GM19324 (cell line): ENCODE measurements at regions not wholly inside any gene's neighbourhood (a gene's known extent, or its start where the extent isn't known, plus 50 kb on each side); places are given as distances from the start of the nearest gene placed in this dataset.

Experiments
- ATAC-seq: cut with Tn5 transposase; IDR thresholded peaks from one replicate; pipeline ENCODE4 v1.9.1; 2021; ENCODE audit warnings: mild to moderate bottlenecking, moderate library complexity; ENCODE audit not compliant: unreplicated experiment, low FRiP score

DNA sequence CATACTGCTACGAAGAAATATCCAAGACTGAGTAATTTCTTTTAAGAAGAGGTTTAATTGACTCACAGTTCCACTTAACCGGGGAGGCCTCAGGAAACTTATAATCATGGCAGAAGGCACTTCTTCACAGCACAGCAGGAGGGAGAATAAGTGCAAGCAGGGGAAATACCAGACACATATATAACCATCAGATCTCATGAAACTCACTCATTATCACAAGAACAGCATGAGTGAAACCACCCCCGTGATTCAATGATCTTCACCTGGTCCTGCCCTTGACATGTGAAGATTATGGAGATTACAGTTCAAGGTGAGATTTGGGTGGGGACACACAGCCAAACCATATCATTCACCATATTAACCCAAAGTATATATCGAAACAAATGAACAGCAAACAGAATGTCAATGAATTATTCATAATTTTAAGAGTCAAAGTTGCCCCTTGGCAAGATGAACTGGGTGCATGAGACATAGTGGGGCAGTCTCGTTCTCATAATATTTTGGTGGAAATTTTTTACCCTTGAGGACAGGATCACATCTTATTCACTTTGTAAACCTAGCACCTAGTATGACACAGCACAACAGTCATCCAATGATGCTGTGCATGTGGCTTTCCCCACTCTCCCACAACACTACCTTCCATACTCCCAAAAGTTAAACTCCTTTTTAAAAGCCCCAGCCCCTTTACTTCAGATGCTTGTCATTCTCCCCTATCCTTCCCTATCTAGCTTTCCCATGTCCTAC, 425.3 kb downstream of the ZEB2 start:
- ATAC-seq, result no peak

DNA sequence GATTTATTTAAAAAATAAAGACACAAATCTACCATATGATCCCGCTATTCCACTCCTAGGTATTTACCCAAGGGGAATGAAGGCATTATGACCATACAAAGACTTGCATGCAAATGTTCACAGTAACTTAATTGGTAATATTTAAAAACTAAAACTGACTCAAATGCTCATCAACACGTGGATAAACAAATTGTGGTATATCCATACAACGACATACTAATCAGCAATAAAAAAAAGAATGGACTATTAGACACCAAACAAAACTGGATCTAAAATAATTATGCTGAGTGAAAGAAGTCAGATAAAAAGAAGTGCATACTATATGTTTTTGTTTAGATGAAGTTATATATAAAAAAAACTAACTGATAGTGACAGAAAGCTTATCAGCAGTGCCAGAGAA, 428.3 kb downstream of the ZEB2 start:
- no peak for ATAC-seq

- ATAC-seq, result no peak
Measured at GRCh38 chr2:144088863-144089262, 431.1 kb downstream of the ZEB2 start.

DNA sequence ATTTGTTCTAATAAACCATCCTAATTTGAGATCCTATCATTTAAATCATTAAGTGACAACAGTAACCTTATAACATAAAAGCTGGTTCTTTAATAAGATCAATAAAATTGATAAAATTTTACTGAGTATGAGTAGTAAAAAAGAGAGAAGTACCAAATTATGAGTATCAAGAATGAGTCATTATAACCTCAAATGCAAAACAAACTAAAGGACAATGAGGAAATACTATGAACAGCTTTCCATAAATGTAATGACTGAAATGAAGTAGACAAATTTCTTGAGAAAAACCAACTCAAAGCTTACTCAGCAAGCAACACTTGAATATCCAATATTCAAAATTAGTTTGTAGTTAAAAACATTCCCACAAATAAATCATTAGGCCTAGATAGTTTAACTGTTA, 433.0 kb downstream of the ZEB2 start:
- no peak for ATAC-seq

GRCh38 chr2:144085016-144085415, 434.9 kb downstream of the ZEB2 start:
- no peak for ATAC-seq

DNA sequence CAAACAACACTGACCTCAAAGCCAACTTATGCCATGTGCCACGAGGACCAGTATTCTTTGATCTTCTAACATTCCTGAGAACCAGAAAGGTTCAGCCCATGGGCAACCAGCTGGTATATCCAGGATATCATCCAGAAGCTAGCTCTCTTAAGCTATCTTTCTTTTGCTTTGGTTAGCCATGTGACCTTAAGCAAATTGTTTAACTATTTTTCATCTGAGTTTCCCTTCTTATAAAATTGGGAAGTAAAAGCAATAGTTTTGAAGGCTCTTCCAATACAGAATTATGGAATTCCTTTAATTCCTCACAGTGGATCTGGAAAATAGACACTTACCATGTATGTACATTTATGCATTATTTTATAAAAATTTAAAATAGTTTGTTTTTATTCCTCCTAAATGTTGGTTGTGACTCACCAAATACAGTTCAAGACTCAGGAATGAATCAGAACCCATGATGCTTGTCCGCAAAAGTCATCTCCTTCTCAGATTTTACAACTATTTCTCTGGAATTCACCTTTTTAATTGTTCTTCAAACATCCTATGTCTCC, 435.7 kb downstream of the ZEB2 start:
- no peak for ATAC-seq

GRCh38 chr2:144083211-144083610, 436.7 kb downstream of the ZEB2 start:
- no peak for ATAC-seq

- ATAC-seq, result no peak
Measured at GRCh38 chr2:144082777-144083176, 437.1 kb downstream of the ZEB2 start.

DNA sequence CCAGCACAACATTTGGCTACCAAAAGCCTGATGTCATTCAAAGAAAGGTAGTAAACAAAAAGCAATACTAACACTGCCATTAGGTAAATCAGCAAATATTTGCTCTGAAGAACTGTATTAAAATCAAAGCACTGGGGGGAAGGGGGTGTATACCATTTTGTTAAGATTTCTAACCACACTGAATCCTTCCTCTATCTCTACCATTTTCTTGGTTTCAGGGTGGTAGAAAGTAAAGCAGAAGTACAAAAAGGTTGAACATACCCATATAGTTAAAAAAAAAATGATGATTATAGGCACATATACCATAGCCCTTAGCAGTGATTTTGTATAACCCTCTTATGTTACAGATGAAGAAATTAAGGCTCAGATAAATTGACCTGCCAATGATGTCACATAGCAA, 437.6 kb downstream of the ZEB2 start:
- no peak for ATAC-seq

- no peak for ATAC-seq
Measured at GRCh38 chr2:144081272-144081671, 438.6 kb downstream of the ZEB2 start.

DNA sequence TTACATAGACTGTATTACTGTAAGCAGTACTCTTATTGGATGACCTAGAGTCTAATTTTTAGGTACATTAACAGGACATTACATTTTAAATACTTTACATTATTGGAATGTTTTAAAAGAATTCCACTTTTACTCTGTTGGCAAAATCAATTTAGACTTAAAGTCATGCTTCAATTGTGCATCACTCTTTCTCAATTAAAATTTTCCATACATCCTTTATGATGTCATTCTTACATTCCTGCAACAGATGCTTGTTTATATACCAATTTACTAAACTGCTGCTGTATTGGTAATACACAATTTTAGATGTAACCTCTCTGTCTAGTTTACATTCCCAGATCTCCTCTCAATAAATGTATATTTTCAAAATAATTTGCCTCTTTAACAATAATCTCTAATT, 440.1 kb downstream of the ZEB2 start:
- ATAC-seq, result no peak

- no peak for ATAC-seq
Measured at GRCh38 chr2:144078802-144079724, 440.9 kb downstream of the ZEB2 start.

- no peak for ATAC-seq
Measured at GRCh38 chr2:144078106-144078505, 441.8 kb downstream of the ZEB2 start.

DNA sequence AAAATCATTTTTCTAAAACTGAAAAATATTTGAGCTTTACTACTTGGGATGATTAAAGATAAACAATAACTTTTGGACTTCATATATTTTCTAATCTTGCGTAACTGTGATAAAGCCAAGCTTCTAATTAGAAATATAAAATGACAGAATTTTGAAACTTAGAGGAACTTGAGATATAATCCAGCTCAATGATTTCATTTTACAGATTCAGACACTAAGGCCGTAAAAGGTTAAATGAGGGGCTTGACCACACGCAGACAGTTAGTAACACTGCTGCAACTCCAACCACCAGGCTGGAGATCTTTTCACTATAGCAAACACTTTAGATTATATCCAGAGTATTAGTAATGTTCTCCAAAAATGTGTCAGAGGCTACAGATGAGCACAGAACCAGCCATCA, 445.5 kb downstream of the ZEB2 start:
- no peak for ATAC-seq

GRCh38 chr2:144071461-144071860, 448.5 kb downstream of the ZEB2 start:
- no peak for ATAC-seq

- ATAC-seq, result no peak
Measured at GRCh38 chr2:144067506-144067905, 452.4 kb downstream of the ZEB2 start.

DNA sequence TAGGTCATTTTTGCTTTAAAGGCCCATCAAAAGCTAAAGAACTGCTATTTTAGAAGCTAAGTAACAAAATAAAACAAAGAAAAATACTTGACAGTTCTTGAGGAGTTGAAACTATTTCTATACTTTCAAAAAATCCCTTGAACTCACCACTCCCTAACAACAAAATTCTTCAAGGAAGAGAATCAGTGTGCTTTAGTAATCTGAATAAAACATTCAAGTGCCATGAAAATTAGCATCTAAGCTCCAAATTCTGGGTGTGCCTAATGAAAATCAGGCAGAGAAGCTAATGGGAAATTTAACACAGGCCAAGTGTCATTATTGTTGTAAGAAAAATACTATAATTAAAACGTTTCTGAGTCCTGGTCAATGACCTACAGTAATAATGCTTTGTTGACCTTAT, 456.3 kb downstream of the ZEB2 start:
- ATAC-seq, result no peak

GRCh38 chr2:144054911-144055310, 465.0 kb downstream of the ZEB2 start:
- no peak for ATAC-seq

DNA sequence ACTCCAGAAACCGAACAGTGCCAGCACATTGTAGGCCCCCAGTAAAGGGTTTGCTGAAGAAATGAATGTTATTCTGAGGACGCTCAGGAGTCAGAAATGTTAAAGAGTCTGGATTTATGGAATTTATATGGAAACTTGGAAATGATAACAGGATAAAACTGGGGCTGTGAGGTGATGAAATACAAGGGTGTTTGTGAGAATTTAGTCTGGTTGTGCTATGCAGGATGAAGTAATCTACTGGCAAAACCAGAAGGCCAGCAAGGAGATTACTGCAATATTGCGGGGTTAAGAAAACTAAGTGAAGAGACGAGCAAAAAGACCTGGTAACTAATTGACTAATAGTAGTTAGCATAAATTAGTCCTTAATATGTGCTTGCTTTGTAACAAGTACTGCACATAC, 467.8 kb downstream of the ZEB2 start:
- ATAC-seq, result no peak

DNA sequence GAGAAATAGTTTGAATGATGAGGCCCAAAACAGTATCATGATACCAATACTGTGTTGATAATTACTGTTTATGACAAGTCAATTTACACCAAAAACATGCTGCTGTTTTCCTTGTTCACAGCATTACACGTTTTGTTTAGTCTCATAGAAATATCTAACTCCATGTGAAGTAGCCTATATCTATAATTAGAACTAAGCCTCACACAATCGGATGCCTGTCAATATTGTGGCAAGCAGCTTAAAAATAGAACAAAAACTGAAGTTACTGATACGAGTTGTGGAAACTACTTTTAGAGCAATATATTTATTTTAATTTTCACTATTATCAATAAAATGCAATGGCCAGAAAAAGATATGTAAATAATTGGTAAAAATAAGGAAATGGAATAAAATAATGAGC, 470.8 kb downstream of the ZEB2 start:
- ATAC-seq, result no peak

DNA sequence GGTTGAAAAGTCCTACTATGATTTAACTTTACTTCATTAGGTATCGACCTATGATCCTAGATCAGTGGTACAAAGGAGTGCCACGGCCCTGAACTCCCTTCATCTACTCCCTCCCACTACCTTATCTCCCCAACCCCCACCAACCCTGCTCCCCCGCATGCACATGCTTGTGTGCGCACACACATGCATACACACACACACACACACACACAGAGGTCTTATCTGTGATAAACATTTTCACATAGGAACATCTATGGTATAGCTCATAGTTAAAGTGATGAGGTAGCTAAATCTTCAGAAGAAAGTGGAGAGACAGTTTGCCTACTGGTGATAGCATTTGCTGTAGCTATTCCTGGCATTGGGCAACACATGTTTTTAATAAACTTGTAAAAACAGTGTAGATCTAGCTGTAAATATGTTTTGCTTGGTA, 471.3 kb downstream of the ZEB2 start:
- ATAC-seq, result no peak
